GOT3 (cell line): ENCODE measurements at regions not wholly inside any gene's neighbourhood (a gene's known extent, or its start where the extent isn't known, plus 50 kb on each side); places are given as distances from the start of the nearest gene placed in this dataset.
"Not testable (repeated sequence)": the region's sequence is repeated elsewhere in the genome, so short reads cannot be mapped to it uniquely, and the experiment has no call there.

Source experiments
- DNase-seq: peaks from one replicate; lab custom pipeline; 2025; ENCODE audit warnings: mixed read lengths; lab: John Stamatoyannopoulos, UW

- DNase-seq: no peak
Observed at GRCh38 chr3:21989341-21990042, 238.5 kb upstream of the ZNF385D start.

GRCh38 chr3:21991061-21991460, 240.1 kb upstream of the ZNF385D start:
- DNase-seq: no peak

- no peak for DNase-seq
Observed at GRCh38 chr3:21995079-21995607, 244.1 kb upstream of the ZNF385D start.

GRCh38 chr3:22007368-22007767, 256.4 kb upstream of the ZNF385D start:
- DNase-seq: no peak

GRCh38 chr3:22010997-22011396, 260.0 kb upstream of the ZNF385D start:
- no peak for DNase-seq

- DNase-seq: no peak
Observed at GRCh38 chr3:22012471-22012870, 261.5 kb upstream of the ZNF385D start.

GRCh38 chr3:22013641-22014040, 262.6 kb upstream of the ZNF385D start:
- DNase-seq: no peak

GRCh38 chr3:22016197-22016596, 265.2 kb upstream of the ZNF385D start:
- no peak for DNase-seq

- not testable (repeated sequence) for DNase-seq
Observed at GRCh38 chr3:22024638-22025037, 273.6 kb upstream of the ZNF385D start.

- no peak for DNase-seq
Observed at GRCh38 chr3:22029480-22029879, 278.5 kb upstream of the ZNF385D start.

- DNase-seq: no peak
Observed at GRCh38 chr3:22039161-22039560, 288.2 kb upstream of the ZNF385D start.

- no peak for DNase-seq
Observed at GRCh38 chr3:22040150-22040549, 289.1 kb upstream of the ZNF385D start.

- no peak for DNase-seq
Observed at GRCh38 chr3:22045882-22046281, 294.9 kb upstream of the ZNF385D start.

GRCh38 chr3:22063500-22063899, 312.5 kb upstream of the ZNF385D start:
- no peak for DNase-seq

- DNase-seq: no peak
Observed at GRCh38 chr3:22068619-22069018, 317.6 kb upstream of the ZNF385D start.

GRCh38 chr3:22088204-22088603, 337.2 kb upstream of the ZNF385D start:
- no peak for DNase-seq

GRCh38 chr3:22089284-22089683, 338.3 kb upstream of the ZNF385D start:
- no peak for DNase-seq

GRCh38 chr3:22091329-22091728, 340.3 kb upstream of the ZNF385D start:
- no peak for DNase-seq

GRCh38 chr3:22098021-22098420, 347.0 kb upstream of the ZNF385D start:
- no peak for DNase-seq

- DNase-seq: no peak
Observed at GRCh38 chr3:22101351-22101750, 350.3 kb upstream of the ZNF385D start.

- DNase-seq: no peak
Observed at GRCh38 chr3:22101811-22102210, 350.8 kb upstream of the ZNF385D start.

GRCh38 chr3:22103423-22103822, 352.4 kb upstream of the ZNF385D start:
- DNase-seq: no peak

GRCh38 chr3:22106213-22106896, 355.3 kb upstream of the ZNF385D start:
- DNase-seq: no peak
